Stimulated activated CD8-positive, alpha-beta memory T cell treated with anti-CD3 and anti-CD28 coated beads, Interleukin-7, amount 100 ng/mL, for 1 hour (primary cell): ENCODE measurements at regions not wholly inside any gene's neighbourhood (a gene's known extent, or its start where the extent isn't known, plus 50 kb on each side); places are given as distances from the start of the nearest gene placed in this dataset.
"Not testable (repeated sequence)": the region's sequence is repeated elsewhere in the genome, so short reads cannot be mapped to it uniquely, and the experiment has no call there.

Source experiments
- DNase-seq, 2 donors: peaks; one replicate each; pipeline ENCODE4 v3.0.0-alpha.2; 2020; ENCODE audit warnings: low read depth in 2 of 2

GRCh38 chr5:135279328-135279727 is 119.7 kb downstream of the MACROH2A1 start:
- DNase-seq, result no peak

- DNase-seq, result no peak
Observed at GRCh38 chr5:135276151-135276550, 122.9 kb downstream of the MACROH2A1 start.

DNA sequence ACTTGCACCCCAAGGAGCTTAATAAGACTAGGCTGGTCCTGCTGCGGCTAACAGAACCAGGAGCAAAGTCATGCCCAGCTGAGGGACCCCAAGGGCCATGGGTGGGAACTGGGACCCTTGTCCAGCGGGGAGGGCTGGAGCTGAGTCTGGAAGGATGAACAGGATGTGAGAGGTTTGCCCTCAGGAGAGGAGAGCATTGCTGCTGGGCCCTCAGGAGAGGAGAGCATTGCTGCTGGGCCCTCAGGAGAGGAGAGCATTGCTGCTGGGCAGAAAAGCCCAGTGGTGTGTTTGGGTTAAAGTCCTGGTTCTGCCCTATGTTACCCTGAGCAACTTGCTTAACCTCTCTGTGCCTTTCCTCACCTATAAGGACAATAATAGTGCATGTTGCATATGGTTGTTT is 125.8 kb downstream of the MACROH2A1 start:
- DNase-seq, result no peak

GRCh38 chr5:135272311-135272805 is 126.7 kb downstream of the MACROH2A1 start:
- DNase-seq, result no peak

GRCh38 chr5:135271533-135272310 is 127.3 kb downstream of the MACROH2A1 start:
- no peak for DNase-seq

DNA sequence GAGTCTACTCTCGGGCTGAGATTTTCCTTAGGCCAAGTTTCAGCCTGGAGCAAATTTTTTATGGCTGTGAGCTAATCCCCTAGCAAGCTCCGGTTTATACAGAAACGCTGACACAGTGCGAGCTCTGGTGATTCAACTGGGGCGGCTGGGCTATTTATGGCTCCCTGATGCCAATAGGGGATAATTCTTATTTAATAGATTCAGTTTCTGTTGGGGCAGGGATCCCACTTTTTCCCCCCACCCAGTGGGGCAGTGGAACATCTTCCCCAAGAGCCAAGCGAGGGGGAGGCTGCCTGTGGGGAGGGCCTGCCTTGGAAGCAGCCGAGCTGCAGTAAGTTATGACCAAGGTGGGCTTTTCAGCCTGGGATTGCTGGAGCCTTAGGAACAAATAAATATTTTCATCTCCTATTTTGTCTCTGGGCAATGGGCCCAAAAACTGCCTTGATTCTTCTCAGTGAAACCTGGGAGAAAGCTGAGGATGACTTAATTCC is 129.1 kb downstream of the MACROH2A1 start:
- no peak for DNase-seq

DNA sequence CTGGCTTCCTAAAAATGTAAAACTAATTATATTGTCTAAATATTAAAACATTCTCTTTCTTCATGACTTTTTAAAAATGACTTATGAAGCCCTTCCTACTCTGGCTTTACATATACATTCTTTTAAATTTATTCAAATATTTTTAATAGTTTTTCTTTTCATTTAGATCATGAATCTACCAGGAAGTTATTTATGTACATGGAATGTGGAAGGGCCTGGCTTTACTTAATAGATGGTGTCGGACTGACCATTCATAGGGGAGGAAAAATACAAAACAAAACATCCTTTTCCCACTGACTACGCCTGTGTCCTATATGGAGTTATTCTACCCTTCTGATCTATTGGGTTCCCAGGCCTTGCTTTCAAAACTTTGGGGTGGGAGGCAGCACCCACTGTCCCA is 129.8 kb downstream of the MACROH2A1 start:
- DNase-seq, result no peak

DNA sequence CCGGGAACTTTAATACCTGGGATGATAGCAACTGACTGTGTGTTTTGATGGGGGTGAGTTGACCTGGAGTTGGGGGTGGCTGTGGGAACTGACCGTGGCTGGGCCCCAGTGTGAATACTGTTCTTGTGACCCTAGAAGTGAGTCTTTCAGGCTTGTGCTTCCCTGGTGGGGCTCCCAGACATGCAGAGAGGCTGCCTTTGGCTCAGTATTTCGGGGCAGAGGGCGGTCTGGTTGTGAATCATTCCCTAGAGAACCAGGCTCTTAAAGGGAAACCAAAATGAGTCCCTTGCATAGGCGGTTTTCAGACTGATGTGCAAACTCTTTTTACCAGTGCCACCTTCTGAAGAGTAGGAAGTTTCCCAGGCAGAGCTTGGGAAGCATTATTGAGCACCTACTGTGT is 132.1 kb downstream of the MACROH2A1 start:
- no peak for DNase-seq

GRCh38 chr5:135266303-135266635 is 132.8 kb downstream of the MACROH2A1 start:
- DNase-seq, result no peak

- DNase-seq, result no peak
Observed at GRCh38 chr5:135265497-135266302, 133.3 kb downstream of the MACROH2A1 start.

- no peak for DNase-seq
Observed at GRCh38 chr5:135264451-135265440, 134.3 kb downstream of the MACROH2A1 start.

- no peak for DNase-seq
Observed at GRCh38 chr5:135263022-135263668, 135.9 kb downstream of the MACROH2A1 start.

DNA sequence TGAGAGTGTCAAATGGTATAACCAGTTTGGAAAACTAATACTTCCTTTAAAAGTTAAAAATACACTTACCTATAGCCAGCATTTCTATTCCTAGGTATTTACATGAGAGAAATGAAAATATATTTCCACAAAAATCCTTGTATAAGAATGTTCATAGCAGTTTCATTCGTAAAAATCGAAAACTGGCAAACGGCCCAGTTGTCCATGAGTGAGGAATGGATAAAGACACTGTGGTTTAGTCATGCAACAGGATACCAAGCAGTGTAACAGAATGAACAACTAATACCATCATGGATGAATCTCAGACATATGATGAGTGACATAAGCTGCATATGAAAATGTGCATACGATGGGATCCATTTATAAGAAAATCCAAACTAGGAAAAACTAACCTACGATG is 136.7 kb downstream of the MACROH2A1 start:
- no peak for DNase-seq

GRCh38 chr5:135260108-135260507 is 138.9 kb downstream of the MACROH2A1 start:
- DNase-seq, result not testable (repeated sequence)

DNA sequence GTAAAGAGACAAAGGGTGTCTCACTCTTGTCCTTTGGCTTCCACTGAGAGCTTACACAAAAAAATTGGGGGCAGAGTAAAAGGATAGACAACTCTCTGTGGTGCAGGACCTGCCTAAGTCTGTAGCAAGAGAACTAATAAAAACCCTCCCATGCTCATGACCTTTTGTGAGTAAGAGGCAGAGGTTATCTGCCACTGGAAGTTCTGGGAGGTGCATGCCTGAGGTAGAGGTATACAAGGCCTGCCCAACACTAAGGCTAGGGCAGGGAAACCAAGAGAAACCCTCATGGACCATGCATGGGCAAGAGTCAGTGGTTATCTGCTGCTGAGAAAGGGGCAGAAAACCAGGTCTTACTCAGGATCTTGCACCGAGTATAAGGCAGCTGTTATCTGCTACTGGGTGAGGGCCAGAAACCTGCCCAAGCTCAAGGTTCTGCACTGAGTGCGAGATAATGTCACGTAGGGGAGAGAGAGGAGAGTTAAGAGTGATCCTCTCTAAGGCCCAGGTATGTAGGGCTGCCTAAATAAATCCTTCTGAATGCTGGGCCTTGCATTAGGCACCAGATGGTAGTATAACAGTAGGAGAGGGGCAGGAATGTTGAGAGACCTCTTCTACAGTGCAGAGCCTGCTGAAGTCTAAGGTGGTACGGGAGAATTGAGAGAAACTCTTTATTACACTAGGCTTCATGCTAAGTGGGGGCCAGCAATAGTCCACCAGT is 143.4 kb downstream of the MACROH2A1 start:
- no peak for DNase-seq

DNA sequence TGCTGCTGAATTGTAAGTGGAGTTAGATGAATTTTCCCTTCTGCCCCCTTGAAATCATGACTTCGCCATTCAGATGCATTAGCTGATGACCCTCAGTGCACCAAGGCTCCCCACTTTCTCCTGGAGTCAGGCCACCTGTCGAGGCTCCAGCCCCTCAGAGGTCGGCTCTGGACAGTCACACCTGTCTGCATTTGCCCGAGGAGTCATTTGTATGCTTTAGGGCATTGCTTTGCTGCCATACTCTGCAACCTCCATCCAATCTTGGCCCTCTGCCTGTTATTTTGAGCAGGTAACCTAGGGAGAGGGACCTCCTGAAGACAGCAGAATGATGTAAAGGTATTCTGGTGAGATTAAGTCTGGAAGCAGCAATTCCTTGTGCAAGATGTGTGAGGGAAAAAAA is 144.8 kb downstream of the MACROH2A1 start:
- no peak for DNase-seq

DNA sequence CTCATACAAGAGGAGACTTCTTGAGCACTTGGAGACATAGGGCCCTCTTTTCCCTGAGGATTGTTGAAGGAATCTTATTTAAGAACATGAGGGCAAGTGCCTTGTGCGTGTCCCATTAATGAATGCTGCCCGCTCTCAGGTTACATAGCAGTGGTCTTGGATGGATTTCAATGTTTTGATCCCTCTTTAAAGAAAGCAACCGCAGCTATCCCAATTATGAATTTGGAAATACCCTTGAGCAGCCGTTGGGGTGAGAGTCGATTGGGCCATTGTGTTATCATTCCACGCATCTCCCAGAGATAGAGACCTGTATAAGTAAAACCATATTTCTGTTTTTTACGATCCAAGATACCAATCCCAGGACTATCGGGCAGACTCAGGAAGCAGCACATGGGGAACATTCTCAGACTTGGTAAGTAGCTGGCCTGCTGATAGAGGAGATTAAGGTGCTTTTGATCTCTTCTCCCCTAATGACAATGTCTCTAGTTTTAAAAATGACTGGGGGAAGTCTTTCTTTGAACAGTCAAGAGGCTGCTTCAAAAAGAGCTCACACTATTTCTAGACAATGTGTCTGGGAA is 145.3 kb downstream of the MACROH2A1 start:
- DNase-seq, result no peak

- no peak for DNase-seq
Observed at GRCh38 chr5:135251093-135251492, 147.9 kb downstream of the MACROH2A1 start.

DNA sequence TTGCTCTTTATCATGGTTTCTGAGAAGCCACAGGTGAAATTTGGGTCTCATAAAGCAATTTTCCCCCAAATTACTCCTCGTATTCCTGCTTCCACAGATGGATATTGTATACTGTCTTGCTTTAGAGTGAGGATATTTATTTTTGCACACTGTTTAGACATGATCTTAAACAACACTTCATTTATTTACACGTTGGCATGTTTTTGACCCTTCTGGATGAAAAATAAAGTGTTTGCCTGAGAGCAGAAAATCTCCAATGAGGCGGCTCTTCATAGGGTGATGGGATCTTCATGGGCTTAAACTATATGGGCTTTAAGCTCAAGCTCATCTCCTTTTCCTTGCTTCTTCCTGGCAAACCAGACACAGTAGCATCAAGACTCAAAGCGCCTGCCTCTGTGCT is 148.4 kb downstream of the MACROH2A1 start:
- DNase-seq, result no peak

- no peak for DNase-seq
Observed at GRCh38 chr5:135249658-135250057, 149.4 kb downstream of the MACROH2A1 start.
